Activated CD8-positive, alpha-beta memory T cell treated with anti-CD3 and anti-CD28 coated beads, Interleukin-2, amount 50 U/mL, for 1 hour (primary cell): ENCODE measurements at regions not wholly inside any gene's neighbourhood (a gene's known extent, or its start where the extent isn't known, plus 50 kb on each side); places are given as distances from the start of the nearest gene placed in this dataset.

Experiments used
- DNase-seq: peaks from one replicate; pipeline ENCODE4 v3.0.0-alpha.2; 2020; ENCODE audit errors: extremely low read depth

- no peak for DNase-seq
Observed at GRCh38 chr17:77001487-77001886, 133.3 kb downstream of the MGAT5B start.

- no peak for DNase-seq
Observed at GRCh38 chr17:77002103-77003045, 134.2 kb downstream of the MGAT5B start.

- DNase-seq, result no peak
Observed at GRCh38 chr17:77003699-77004098, 135.5 kb downstream of the MGAT5B start.

GRCh38 chr17:77006971-77007649, 133.7 kb upstream of the SEC14L1 start:
- no peak for DNase-seq

- DNase-seq, result no peak
Observed at GRCh38 chr17:77009877-77010276, 130.9 kb upstream of the SEC14L1 start.

GRCh38 chr17:77010667-77011066, 130.1 kb upstream of the SEC14L1 start:
- DNase-seq, result no peak

GRCh38 chr17:77011173-77012011, 129.4 kb upstream of the SEC14L1 start:
- DNase-seq, result no peak

GRCh38 chr17:77018504-77018903, 122.3 kb upstream of the SEC14L1 start:
- no peak for DNase-seq

- DNase-seq, result no peak
Observed at GRCh38 chr17:77019893-77020379, 120.8 kb upstream of the SEC14L1 start.

- no peak for DNase-seq
Observed at GRCh38 chr17:77020973-77021372, 119.8 kb upstream of the SEC14L1 start.

GRCh38 chr17:77022766-77023165, 118.0 kb upstream of the SEC14L1 start:
- DNase-seq, result no peak

- no peak for DNase-seq
Observed at GRCh38 chr17:77025781-77026180, 115.0 kb upstream of the SEC14L1 start.

- no peak for DNase-seq
Observed at GRCh38 chr17:77027271-77027889, 113.4 kb upstream of the SEC14L1 start.

- DNase-seq, result no peak
Observed at GRCh38 chr17:77028900-77029299, 111.9 kb upstream of the SEC14L1 start.

GRCh38 chr17:77032929-77033328, 107.8 kb upstream of the SEC14L1 start:
- no peak for DNase-seq

GRCh38 chr17:77033892-77034404, 106.8 kb upstream of the SEC14L1 start:
- no peak for DNase-seq

GRCh38 chr17:77034677-77035424, 105.9 kb upstream of the SEC14L1 start:
- DNase-seq, result no peak

GRCh38 chr17:77035526-77035925, 105.2 kb upstream of the SEC14L1 start:
- no peak for DNase-seq

- DNase-seq, result no peak
Observed at GRCh38 chr17:77036136-77036840, 104.5 kb upstream of the SEC14L1 start.

- DNase-seq, result no peak
Observed at GRCh38 chr17:77036841-77037381, 103.9 kb upstream of the SEC14L1 start.
